H1 (cell line): ENCODE measurements at regions not wholly inside any gene's neighbourhood (a gene's known extent, or its start where the extent isn't known, plus 50 kb on each side); places are given as distances from the start of the nearest gene placed in this dataset.

Source experiments
- CTCF ChIA-PET: fragments of 300-600 bp; sonication (Branson Sonifier 250); formaldehyde crosslinking; loops from one replicate; lab custom pipeline; 2021; ENCODE audit not compliant: partially characterized antibody; lab: Charles Lee
- POLR2A ChIA-PET: fragments of 300-600 bp; sonication (Branson Sonifier 250); formaldehyde crosslinking; loops from one replicate; lab custom pipeline; 2021; ENCODE audit warnings: inconsistent platforms; ENCODE audit not compliant: partially characterized antibody; lab: Charles Lee
- DNase-seq, 2 experiments: peaks; one replicate each; pipeline versions ENCODE4 v3.0.0 to v3.0.0-alpha.2; 2010 to 2022; ENCODE audit warnings: low spot score in 2 of 2, low read depth in 1 of 2, mixed read lengths in 1 of 2
- FAIRE-seq: peaks from 2 replicates; lab custom pipeline; 2011; peaks lifted over from hg19 to GRCh38; lab: Jason Lieb, UNC
- H2AFZ ChIP-seq: 2 replicates; pipeline ENCODE4 v1.8.1; 2012; ENCODE audit warnings: low read length, inconsistent platforms
- H2AK5ac ChIP-seq: 2 replicates; pipeline ENCODE4 v1.6.1; 2013; ENCODE audit warnings: low read depth, low read length
- H2BK120ac ChIP-seq: replicated peaks from 2 replicates; pipeline ENCODE3; 2013; ENCODE audit warnings: low read depth, low read length, inconsistent platforms
- H2BK12ac ChIP-seq: 2 replicates; pipeline ENCODE4 v1.6.1; 2013; ENCODE audit warnings: low read depth, low read length
- H2BK15ac ChIP-seq: 2 replicates; pipeline ENCODE4 v1.6.1; 2013; ENCODE audit warnings: low read length
- H2BK20ac ChIP-seq: 2 replicates; pipeline ENCODE4 v1.6.1; 2013; ENCODE audit warnings: low read length
- H2BK5ac ChIP-seq: 2 replicates; pipeline ENCODE4 v1.6.1; 2013; ENCODE audit warnings: low read depth, low read length
- H3K14ac ChIP-seq: 2 replicates; pipeline ENCODE4 v1.6.1; 2013; ENCODE audit warnings: inconsistent platforms; ENCODE audit not compliant: insufficient read length
- H3K18ac ChIP-seq: 2 replicates; pipeline ENCODE4 v1.6.1; 2013; ENCODE audit warnings: low read length; ENCODE audit errors: extremely low read depth
- H3K23ac ChIP-seq: 2 replicates; pipeline ENCODE4 v1.6.1; 2013; ENCODE audit warnings: inconsistent platforms; ENCODE audit not compliant: insufficient read length
- H3K23me2 ChIP-seq: 2 replicates; pipeline ENCODE4 v1.6.1; 2013; ENCODE audit warnings: low read depth, low read length
- H3K27ac ChIP-seq: 2 replicates; pipeline ENCODE4 v1.6.1; 2011; ENCODE audit warnings: low read depth, low read length, inconsistent platforms
- H3K27me3 ChIP-seq, 4 experiments: replicated peaks in 1 of 4; 1 replicate in 1 of 4; 2 replicates in 3 of 4; pipeline versions ENCODE4 v1.6.1 to v1.8.1; 2011 to 2013; ENCODE audit warnings: low read length in 3 of 4, mild to moderate bottlenecking in 3 of 4, inconsistent platforms in 2 of 4, mixed read lengths in 2 of 4, moderate library complexity in 1 of 4; ENCODE audit not compliant: control insufficient read depth in 3 of 4, insufficient read depth in 3 of 4; ENCODE audit errors: extremely low read depth in 1 of 4
- H3K36me3 ChIP-seq, 4 experiments: 2 replicates each; pipeline versions ENCODE4 v1.6.1 to v1.8.1; 2011 to 2013; ENCODE audit warnings: mild to moderate bottlenecking in 4 of 4, low read length in 3 of 4, moderate library complexity in 2 of 4, control low read depth in 1 of 4, inconsistent platforms in 1 of 4; ENCODE audit not compliant: insufficient read depth in 4 of 4, control insufficient read depth in 2 of 4
- H3K4ac ChIP-seq: replicated peaks from 2 replicates; pipeline ENCODE3; 2013; ENCODE audit warnings: low read length, low read depth, mixed read lengths, inconsistent platforms; ENCODE audit not compliant: insufficient read length
- H3K4me1 ChIP-seq, 4 experiments: replicated peaks in 1 of 4; 1 replicate in 1 of 4; 2 replicates in 3 of 4; pipeline versions ENCODE4 v1.6.1 to v1.8.1; 2011 to 2013; ENCODE audit warnings: low read length in 3 of 4, inconsistent platforms in 2 of 4, mixed read lengths in 1 of 4; ENCODE audit not compliant: insufficient read depth in 4 of 4, control insufficient read depth in 3 of 4
- H3K4me2 ChIP-seq, 2 experiments: 2 replicates each; pipeline versions ENCODE4 v1.6.1 to v1.8.1; 2011 to 2013; ENCODE audit warnings: low read depth in 2 of 2, low read length in 2 of 2, control low read depth in 1 of 2, inconsistent platforms in 1 of 2, mild to moderate bottlenecking in 1 of 2; ENCODE audit not compliant: insufficient read depth in 1 of 2
- H3K4me3 ChIP-seq, 4 experiments: fragments of 200-600, 300-600 bp in 1 of 4; sonication (generic), shearing (Covaris generic), sonication (Bioruptor Twin) in 1 of 4; 2 replicates each; pipeline versions ENCODE4 v1.5.1 to v1.8.1; 2011 to 2016; ENCODE audit warnings: low read length in 4 of 4, low read depth in 3 of 4, control low read depth in 2 of 4, inconsistent platforms in 2 of 4, mild to moderate bottlenecking in 2 of 4, mixed read lengths in 1 of 4, moderate library complexity in 1 of 4; ENCODE audit not compliant: insufficient read depth in 2 of 4; ENCODE audit errors: extremely low read depth in 1 of 4
- H3K56ac ChIP-seq: replicated peaks from 2 replicates; pipeline ENCODE3; 2013; ENCODE audit warnings: low read depth, mild to moderate bottlenecking, mixed read lengths, low read length, inconsistent platforms; ENCODE audit not compliant: insufficient read length
- H3K79me1 ChIP-seq: 2 replicates; pipeline ENCODE4 v1.6.1; 2013; ENCODE audit warnings: low read depth, low read length, control low read depth
- H3K79me2 ChIP-seq, 2 experiments: 2 replicates each; pipeline versions ENCODE4 v1.6.1 to v1.8.1; 2012 to 2013; ENCODE audit warnings: low read length in 2 of 2, mild to moderate bottlenecking in 2 of 2, inconsistent platforms in 1 of 2; ENCODE audit not compliant: insufficient read depth in 2 of 2, control insufficient read depth in 1 of 2
- H3K9ac ChIP-seq, 4 experiments: replicated peaks in 1 of 4; 1 replicate in 1 of 4; 2 replicates in 3 of 4; pipeline versions ENCODE4 v1.6.1 to v1.8.1; 2011 to 2013; ENCODE audit warnings: low read depth in 3 of 4, low read length in 3 of 4, control low read depth in 2 of 4, mild to moderate bottlenecking in 2 of 4, moderate library complexity in 2 of 4, inconsistent platforms in 1 of 4; ENCODE audit errors: extremely low read depth in 1 of 4
- H3K9me3 ChIP-seq, 2 experiments: 2 replicates each; pipeline versions ENCODE4 v1.6.1 to v1.8.1; 2012 to 2013; ENCODE audit warnings: mild to moderate bottlenecking in 2 of 2, moderate library complexity in 2 of 2, control low read depth in 1 of 2, inconsistent platforms in 1 of 2, low read depth in 1 of 2, low read length in 1 of 2, mixed read lengths in 1 of 2; ENCODE audit not compliant: insufficient read depth in 2 of 2
- H4K20me1 ChIP-seq, 2 experiments: replicated peaks in 1 of 2; 2 replicates each; pipeline versions ENCODE3 to v1.8.1; 2011 to 2013; ENCODE audit warnings: inconsistent platforms in 2 of 2, low read length in 2 of 2, mild to moderate bottlenecking in 1 of 2; ENCODE audit not compliant: insufficient read depth in 2 of 2, control insufficient read depth in 1 of 2
- H4K5ac ChIP-seq: 2 replicates; pipeline ENCODE4 v1.6.1; 2013; ENCODE audit warnings: low read length, low read depth, mixed read lengths, inconsistent platforms; ENCODE audit not compliant: insufficient read length
- H4K8ac ChIP-seq: 2 replicates; pipeline ENCODE4 v1.8.0; 2013; ENCODE audit warnings: mild to moderate bottlenecking, moderate library complexity, low read length, inconsistent platforms; ENCODE audit not compliant: insufficient read depth; ENCODE audit errors: extremely low read depth
- H4K91ac ChIP-seq: replicated peaks from 2 replicates; pipeline ENCODE3; 2013; ENCODE audit warnings: low read length, mixed read lengths, inconsistent platforms; ENCODE audit not compliant: insufficient read length
- ASH2L ChIP-seq: fragments of 200-600, 300-600 bp; sonication (generic); IDR thresholded peaks from one replicate; pipeline ENCODE4 v1.7.1; 2017; ENCODE audit warnings: low read length
- ATF2 ChIP-seq: IDR thresholded peaks from 2 replicates; pipeline ENCODE4 v1.6.1; 2012; ENCODE audit warnings: low read length, inconsistent platforms
- CEBPB ChIP-seq: IDR thresholded peaks from 2 replicates; pipeline ENCODE4 v1.6.1; 2012; ENCODE audit warnings: low read depth, low read length
- CREB1 ChIP-seq: IDR thresholded peaks from 2 replicates; pipeline ENCODE4 v1.6.1; 2012; ENCODE audit warnings: inconsistent platforms
- NRF1 ChIP-seq: IDR thresholded peaks from 2 replicates; pipeline ENCODE4 v1.6.1; 2011; ENCODE audit warnings: mild to moderate bottlenecking, low read depth, low read length, improper control_type of control experiment
- RBBP5 ChIP-seq: IDR thresholded peaks from 2 replicates; pipeline ENCODE4 v1.7.1; 2012; ENCODE audit warnings: low read depth, mild to moderate bottlenecking, inconsistent platforms, low read length, moderate library complexity, borderline replicate concordance
- RNF2 ChIP-seq: fragments of 200-900, 300-1000 bp; sonication (generic); IDR thresholded peaks from 2 replicates; pipeline ENCODE4 v1.7.1; 2016; ENCODE audit warnings: borderline replicate concordance, low read depth, mild to moderate bottlenecking, antibody characterized with exemption, low read length; ENCODE audit not compliant: poor library complexity, severe bottlenecking; ENCODE audit errors: missing control alignments
- TBP ChIP-seq: IDR thresholded peaks from 2 replicates; pipeline ENCODE4 v1.6.1; 2011; ENCODE audit warnings: low read depth, low read length, improper control_type of control experiment
- ZNF274 ChIP-seq: IDR thresholded peaks from 2 replicates; pipeline ENCODE4 v1.7.0; 2012; ENCODE audit warnings: low read length, borderline replicate concordance; ENCODE audit errors: extremely low read depth
- WGBS, 2 experiments: shearing (Covaris generic) in 1 of 2; methylation state at CpG; one replicate each; pipeline versions ENCODE4 v1.1.6 to v1.1.7; 2013 to 2015; ENCODE audit warnings: low lambda C conversion rate in 2 of 2, mixed read lengths in 2 of 2, inconsistent platforms in 1 of 2, low coverage in 1 of 2, missing lambda C conversion rate in 1 of 2; ENCODE audit not compliant: insufficient replicate concordance in 2 of 2, insufficient coverage in 1 of 2, insufficient read length in 1 of 2; ENCODE audit errors: extremely low coverage in 1 of 2, missing lambda C conversion rate in 1 of 2; 5-methylcytosine and 5-hydroxymethylcytosine counted together

- no peak for TF ChIP-seq ZNF274
- no peak for TF ChIP-seq CREB1
- no peak for TF ChIP-seq ASH2L
- no peak for TF ChIP-seq ATF2
- TF ChIP-seq NRF1, result no peak
- TF ChIP-seq RNF2, result no peak
- no peak for TF ChIP-seq RBBP5
- no peak for TF ChIP-seq CEBPB
- no peak for TF ChIP-seq TBP
- TF ChIP-seq, all 59 proteins: peak for 0
- H3K27me3 ChIP-seq, result no peaks in the 10 kb centered on the region
- no peak for FAIRE-seq
- H3K14ac ChIP-seq, result no peak overlapping the region
- no peaks in the 10 kb centered on the region for H3K23me2 ChIP-seq
- H3K79me2 ChIP-seq, result no peaks in the 10 kb centered on the region
- H3K9me3 ChIP-seq, result no peaks in the 10 kb centered on the region
- no peak overlapping the region for H2BK20ac ChIP-seq
- no peak overlapping the region for H2AK5ac ChIP-seq
- no peak overlapping the region for H2AFZ ChIP-seq
- CTCF ChIA-PET, result interaction anchor here (1.3 kb wide), 1 partner anchor 10 kb away, joined by 3 read pairs; no protein-coding TSS in a partner anchor
- H4K20me1 ChIP-seq, result no peaks in the 10 kb centered on the region
- no peak overlapping the region for H2BK15ac ChIP-seq
- H2BK5ac ChIP-seq, result no peak overlapping the region
- no peak overlapping the region for H3K18ac ChIP-seq
- no peak overlapping the region for H3K4me2 ChIP-seq
- H3K27ac ChIP-seq, result no peak overlapping the region
- no peak overlapping the region for H3K56ac ChIP-seq
- H3K4me3 ChIP-seq, result no peak overlapping the region
- WGBS, 2 experiments, result 96% methylated on average over 3 of the region's 3 CpGs; no CpG with 5 or more reads in 1 of the 2 experiments
- H4K8ac ChIP-seq, result no peak overlapping the region
- H3K79me1 ChIP-seq, result no peaks in the 10 kb centered on the region
- H3K23ac ChIP-seq, result no peak overlapping the region
- POLR2A ChIA-PET, result no interaction called here
- H4K91ac ChIP-seq, result no peak overlapping the region
- DNase-seq, result no peak
- no peaks in the 10 kb centered on the region for H3K4me1 ChIP-seq
- H2BK12ac ChIP-seq, result no peak overlapping the region
- H4K5ac ChIP-seq, result no peak overlapping the region
- no peak overlapping the region for H3K9ac ChIP-seq
- H3K36me3 ChIP-seq, result no peaks in the 10 kb centered on the region
- no peak overlapping the region for H3K4ac ChIP-seq
- no peak overlapping the region for H2BK120ac ChIP-seq
Measured at GRCh38 chr2:67050622-67051021, 346.5 kb upstream of the ETAA1 start.
